Sigmoid colon (tissue), 4 donors: ENCODE measurements at regions not wholly inside any gene's neighbourhood (a gene's known extent, or its start where the extent isn't known, plus 50 kb on each side); places are given as distances from the start of the nearest gene placed in this dataset.

Experiments used
- CTCF ChIP-seq, 4 experiments: fragments of 450-650 bp in 3 of 4; fragments of 200-600 bp in 1 of 4; IDR thresholded peaks; one replicate each; pipeline ENCODE4 v1.5.1; 2016 to 2019; ENCODE audit warnings: antibody characterized with exemption in 4 of 4, mild to moderate bottlenecking in 3 of 4, moderate library complexity in 2 of 4
- EP300 ChIP-seq, 4 donors: sonication (generic); formaldehyde crosslinking; IDR thresholded peaks; one replicate each; pipeline ENCODE4 v1.6.1; 2017; ENCODE audit warnings: antibody characterized with exemption in 4 of 4
- POLR2A ChIP-seq, 2 donors: fragments of 450-650 bp; IDR thresholded peaks; one replicate each; pipeline ENCODE4 v1.6.1; 2016; ENCODE audit warnings: antibody characterized with exemption in 2 of 2, mild to moderate bottlenecking in 2 of 2, moderate library complexity in 2 of 2
- POLR2AphosphoS5 ChIP-seq, 4 donors: sonication (generic); formaldehyde crosslinking; IDR thresholded peaks; one replicate each; pipeline ENCODE4 v1.6.1; 2017; ENCODE audit warnings: antibody characterized with exemption in 4 of 4

DNA sequence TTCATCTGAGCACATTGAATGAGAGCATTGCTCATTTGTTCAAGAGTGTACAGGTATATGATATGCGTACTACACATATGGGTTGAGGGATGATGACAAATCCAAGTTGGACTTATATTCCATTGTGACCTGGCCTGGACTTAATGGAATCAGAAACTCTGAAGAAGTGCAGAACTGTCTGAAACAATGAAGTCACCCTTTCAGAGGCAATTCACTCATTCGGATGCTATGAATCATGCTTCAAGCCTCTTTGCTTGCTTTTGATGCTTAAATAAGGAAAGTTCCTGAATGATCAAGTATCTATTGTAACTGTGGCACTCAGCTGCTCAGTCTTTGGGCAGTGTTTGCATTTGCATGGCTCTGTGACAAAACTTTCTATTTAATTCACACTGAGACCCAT lies 93.4 kb downstream of the ZNF365 start:
- TF ChIP-seq EP300 (IDR thresholded peaks at IDR 0.05), result no peak
- no peak for TF ChIP-seq POLR2A (IDR thresholded peaks at IDR 0.05)
- TF ChIP-seq CTCF (IDR thresholded peaks at IDR 0.05), result no peak
- TF ChIP-seq POLR2AphosphoS5 (IDR thresholded peaks at IDR 0.05), result no peak
